Caco-2 (cell line): ENCODE measurements at regions not wholly inside any gene's neighbourhood (a gene's known extent, or its start where the extent isn't known, plus 50 kb on each side); places are given as distances from the start of the nearest gene placed in this dataset.

ENCODE experiments used
- BruUV-seq: library from RNA; stranded (reverse); fragments of 400-500 nt; replicated peaks from 2 replicates; lab custom pipeline; 2021; lab: Mats Ljungman, UMichigan
- CTCF ChIA-PET: fragments of 300-600 bp; sonication (Branson Sonifier 250); formaldehyde crosslinking; loops from one replicate; lab custom pipeline; 2022; ENCODE audit warnings: antibody characterized with exemption; lab: Charles Lee
- POLR2A ChIA-PET: fragments of 300-600 bp; sonication (Branson Sonifier 250); formaldehyde crosslinking; loops from one replicate; lab custom pipeline; 2022; ENCODE audit warnings: antibody characterized with exemption; lab: Charles Lee
- DNase-seq, 2 experiments: peaks; one replicate each; pipeline versions ENCODE4 v3.0.0 to v3.0.0-alpha.2; 2020 to 2022
- H3K27me3 ChIP-seq: replicated peaks from 2 replicates; pipeline ENCODE4 v1.6.0; 2011; ENCODE audit warnings: low read length; ENCODE audit not compliant: control insufficient read depth, insufficient read depth
- H3K36me3 ChIP-seq: 2 replicates; pipeline ENCODE4 v1.5.1; 2011; ENCODE audit warnings: low read length; ENCODE audit not compliant: control insufficient read depth, insufficient read depth
- H3K4me1 ChIP-seq: fragments of 250-450 bp; sonication (Bioruptor Pico); 2 replicates; pipeline ENCODE4 v1.5.1; 2020; ENCODE audit warnings: mild to moderate bottlenecking
- H3K4me3 ChIP-seq: 2 replicates; pipeline ENCODE4 v1.5.1; 2011; ENCODE audit warnings: low read depth, mild to moderate bottlenecking, control low read depth, low read length
- H3K9me3 ChIP-seq: fragments of 250-450 bp; sonication (Bioruptor Pico); 2 replicates; pipeline ENCODE4 v1.5.1; 2020; ENCODE audit warnings: mild to moderate bottlenecking, moderate library complexity
- H3K27ac Mint-ChIP-seq: one replicate; pipeline ENCODE4 v1.8.0; 2022; ENCODE audit warnings: mixed read lengths; ENCODE audit not compliant: unreplicated experiment
- H3K27me3 Mint-ChIP-seq: one replicate; pipeline ENCODE4 v1.8.0; 2022; ENCODE audit warnings: mixed read lengths; ENCODE audit not compliant: insufficient read depth, unreplicated experiment
- H3K36me3 Mint-ChIP-seq: one replicate; pipeline ENCODE4 v1.8.0; 2022; ENCODE audit warnings: mild to moderate bottlenecking, mixed read lengths; ENCODE audit not compliant: insufficient read depth, unreplicated experiment
- H3K4me1 Mint-ChIP-seq: one replicate; pipeline ENCODE4 v1.8.0; 2022; ENCODE audit warnings: low read depth, mixed read lengths; ENCODE audit not compliant: unreplicated experiment
- H3K4me3 Mint-ChIP-seq: one replicate; pipeline ENCODE4 v1.8.0; 2022; ENCODE audit warnings: mild to moderate bottlenecking, moderate library complexity, mixed read lengths; ENCODE audit not compliant: unreplicated experiment
- H3K9me3 Mint-ChIP-seq: one replicate; pipeline ENCODE4 v1.8.0; 2022; ENCODE audit warnings: mixed read lengths; ENCODE audit not compliant: unreplicated experiment
- CTCF ChIP-seq, 2 experiments: fragments of 200-600 bp in 1 of 2; IDR thresholded peaks; 1 replicate in 1 of 2; 2 replicates in 1 of 2; pipeline versions ENCODE4 v1.5.1 to v1.8.0; 2011 to 2022; ENCODE audit warnings: antibody characterized with exemption in 1 of 2, control low read depth in 1 of 2, inconsistent platforms in 1 of 2, low read depth in 1 of 2, low read length in 1 of 2, mild to moderate bottlenecking in 1 of 2, moderate library complexity in 1 of 2; ENCODE audit not compliant: insufficient read depth in 1 of 2, severe bottlenecking in 1 of 2, unreplicated experiment in 1 of 2
- intact Hi-C: fragments of 100-400 bp; cut with micrococcal nuclease; formaldehyde crosslinking; loops from one replicate; pipeline ENCODE4 v1.10.0; 2022; ENCODE audit not compliant: unreplicated experiment

- TF ChIP-seq CTCF (IDR thresholded peaks at IDR 0.05; ENCODE audit: insufficient read depth in 1 of 2, low read depth in 1 of 2, low read length in 1 of 2, severe bottlenecking in 1 of 2, unreplicated experiment in 1 of 2), result no peak
- Mint-ChIP-seq H3K27me3 (peaks cover 2% of the 10 kb centered on the region), H3K4me3 (no peak overlapping the region), H3K4me1 (no peaks in the 10 kb centered on the region), H3K36me3 (no peaks in the 10 kb centered on the region), H3K9me3 (no peaks in the 10 kb centered on the region), H3K27ac (no peak overlapping the region)
- H3K4me1 ChIP-seq, result no peaks in the 10 kb centered on the region
- H3K36me3 ChIP-seq, result no peaks in the 10 kb centered on the region
- no peak for DNase-seq
- ChIA-PET POLR2A (no interaction called here), CTCF (no interaction called here)
- H3K4me3 ChIP-seq, result no peak overlapping the region
- BruUV-seq, result no TSS peak
- intact Hi-C loops, result no loop called here
- no peaks in the 10 kb centered on the region for H3K9me3 ChIP-seq
- no peaks in the 10 kb centered on the region for H3K27me3 ChIP-seq
Measured at GRCh38 chr17:65381152-65381551, 180.3 kb downstream of the AXIN2 start.

- intact Hi-C loops, result no loop called here
- Histone ChIP-seq H3K4me3 (no peak overlapping the region), H3K27me3 (no peaks in the 10 kb centered on the region), H3K4me1 (no peaks in the 10 kb centered on the region), H3K9me3 (no peaks in the 10 kb centered on the region), H3K36me3 (no peaks in the 10 kb centered on the region)
- Mint-ChIP-seq H3K4me3 (no peak overlapping the region), H3K27ac (no peak overlapping the region), H3K36me3 (no peaks in the 10 kb centered on the region), H3K9me3 (no peaks in the 10 kb centered on the region), H3K27me3 (peaks cover 2% of the 10 kb centered on the region), H3K4me1 (no peaks in the 10 kb centered on the region)
- no peak for DNase-seq
- TF ChIP-seq CTCF (IDR thresholded peaks at IDR 0.05; ENCODE audit: insufficient read depth in 1 of 2, low read depth in 1 of 2, low read length in 1 of 2, severe bottlenecking in 1 of 2, unreplicated experiment in 1 of 2), result no peak
- ChIA-PET POLR2A (no interaction called here), CTCF (no interaction called here)
- no TSS peak for BruUV-seq
Measured at GRCh38 chr17:65374966-65375365, 186.5 kb downstream of the AXIN2 start.

GRCh38 chr17:65371702-65372101 lies 189.7 kb downstream of the AXIN2 start:
- Histone ChIP-seq H3K9me3 (no peaks in the 10 kb centered on the region), H3K36me3 (no peaks in the 10 kb centered on the region), H3K4me3 (no peak overlapping the region), H3K27me3 (no peaks in the 10 kb centered on the region), H3K4me1 (no peaks in the 10 kb centered on the region)
- H3K4me3 Mint-ChIP-seq, result no peak overlapping the region
- CTCF ChIA-PET, result no interaction called here
- DNase-seq, result no peak
- no peak for TF ChIP-seq CTCF (IDR thresholded peaks at IDR 0.05; ENCODE audit: insufficient read depth in 1 of 2, low read depth in 1 of 2, low read length in 1 of 2, severe bottlenecking in 1 of 2, unreplicated experiment in 1 of 2)
- no TSS peak for BruUV-seq
- H3K9me3 Mint-ChIP-seq, result peaks cover 10% of the 10 kb centered on the region
- no peaks in the 10 kb centered on the region for H3K27me3 Mint-ChIP-seq
- POLR2A ChIA-PET, result no interaction called here
- H3K4me1 Mint-ChIP-seq, result no peaks in the 10 kb centered on the region
- intact Hi-C loops, result no loop called here
- no peak overlapping the region for H3K27ac Mint-ChIP-seq
- H3K36me3 Mint-ChIP-seq, result no peaks in the 10 kb centered on the region
